SHP77 treated with DMSO at 0.1 percent for 48 hours (cell line): ENCODE measurements at regions not wholly inside any gene's neighbourhood (a gene's known extent, or its start where the extent isn't known, plus 50 kb on each side); places are given as distances from the start of the nearest gene placed in this dataset.

Experiments used
- DNase-seq: peaks from one replicate; lab custom pipeline; 2025; lab: John Stamatoyannopoulos, UW

GRCh38 chr6:98546376-98546775 is 288.0 kb upstream of the POU3F2 start:
- no peak for DNase-seq

- no peak for DNase-seq
Observed at GRCh38 chr6:98547151-98547550, 287.2 kb upstream of the POU3F2 start.

GRCh38 chr6:98547634-98548033 is 286.7 kb upstream of the POU3F2 start:
- no peak for DNase-seq

GRCh38 chr6:98548301-98548700 is 286.1 kb upstream of the POU3F2 start:
- no peak for DNase-seq

- DNase-seq: no peak
Observed at GRCh38 chr6:98560418-98560817, 274.0 kb upstream of the POU3F2 start.

- no peak for DNase-seq
Observed at GRCh38 chr6:98560841-98561240, 273.5 kb upstream of the POU3F2 start.

- no peak for DNase-seq
Observed at GRCh38 chr6:98566126-98566525, 268.2 kb upstream of the POU3F2 start.

GRCh38 chr6:98572579-98572978 is 261.8 kb upstream of the POU3F2 start:
- no peak for DNase-seq

GRCh38 chr6:98574984-98575383 is 259.4 kb upstream of the POU3F2 start:
- peak; percentile 11 for DNase-seq

- DNase-seq: no peak
Observed at GRCh38 chr6:98576791-98577190, 257.6 kb upstream of the POU3F2 start.

- DNase-seq: no peak
Observed at GRCh38 chr6:98578016-98578415, 256.4 kb upstream of the POU3F2 start.

GRCh38 chr6:98579079-98579478 is 255.3 kb upstream of the POU3F2 start:
- no peak for DNase-seq

GRCh38 chr6:98579941-98580340 is 254.4 kb upstream of the POU3F2 start:
- DNase-seq: no peak

- DNase-seq: no peak
Observed at GRCh38 chr6:98581705-98582104, 252.7 kb upstream of the POU3F2 start.

GRCh38 chr6:98583506-98583905 is 250.9 kb upstream of the POU3F2 start:
- no peak for DNase-seq

- DNase-seq: no peak
Observed at GRCh38 chr6:98586163-98586562, 248.2 kb upstream of the POU3F2 start.

GRCh38 chr6:98587555-98587954 is 246.8 kb upstream of the POU3F2 start:
- no peak for DNase-seq

- DNase-seq: no peak
Observed at GRCh38 chr6:98589536-98589935, 244.8 kb upstream of the POU3F2 start.

- no peak for DNase-seq
Observed at GRCh38 chr6:98590136-98590681, 244.2 kb upstream of the POU3F2 start.

- DNase-seq: no peak
Observed at GRCh38 chr6:98590997-98591396, 243.4 kb upstream of the POU3F2 start.

GRCh38 chr6:98593676-98594075 is 240.7 kb upstream of the POU3F2 start:
- DNase-seq: no peak

GRCh38 chr6:98601716-98602115 is 232.7 kb upstream of the POU3F2 start:
- DNase-seq: no peak

- no peak for DNase-seq
Observed at GRCh38 chr6:98605705-98606104, 228.7 kb upstream of the POU3F2 start.

GRCh38 chr6:98627129-98627775 is 207.1 kb upstream of the POU3F2 start:
- no peak for DNase-seq
